Endothelial cell of umbilical vein (primary cell): ENCODE measurements at regions not wholly inside any gene's neighbourhood (a gene's known extent, or its start where the extent isn't known, plus 50 kb on each side); places are given as distances from the start of the nearest gene placed in this dataset.

Source experiments
- EZH2 ChIP-seq: IDR thresholded peaks from 2 replicates; pipeline ENCODE4 v1.6.1; 2012; ENCODE audit warnings: borderline replicate concordance, low read depth, mild to moderate bottlenecking, moderate library complexity, low read length, inconsistent platforms; ENCODE audit not compliant: severe bottlenecking
- POLR2A ChIP-seq: IDR thresholded peaks from 2 replicates; pipeline ENCODE4 v1.6.1; 2012; ENCODE audit warnings: low read depth, mild to moderate bottlenecking, control low read depth, low read length
- POLR2AphosphoS5 ChIP-seq: IDR thresholded peaks from 2 replicates; pipeline ENCODE4 v1.6.1; 2012; ENCODE audit warnings: low read depth, mild to moderate bottlenecking, control low read depth, low read length, moderate library complexity; ENCODE audit not compliant: insufficient read depth
- TF ChIP-seq, protein P1 (sequence below), 2 donors: IDR thresholded peaks; 1 replicate in 1 of 2; 2 replicates in 1 of 2; pipeline ENCODE4 v1.5.1; 2011; ENCODE audit warnings: low read length in 2 of 2, mild to moderate bottlenecking in 2 of 2, moderate library complexity in 2 of 2, control low read depth in 1 of 2, inconsistent platforms in 1 of 2, low read depth in 1 of 2; ENCODE audit not compliant: insufficient read depth in 1 of 2; ENCODE audit errors: extremely low read depth in 1 of 2

DNA sequence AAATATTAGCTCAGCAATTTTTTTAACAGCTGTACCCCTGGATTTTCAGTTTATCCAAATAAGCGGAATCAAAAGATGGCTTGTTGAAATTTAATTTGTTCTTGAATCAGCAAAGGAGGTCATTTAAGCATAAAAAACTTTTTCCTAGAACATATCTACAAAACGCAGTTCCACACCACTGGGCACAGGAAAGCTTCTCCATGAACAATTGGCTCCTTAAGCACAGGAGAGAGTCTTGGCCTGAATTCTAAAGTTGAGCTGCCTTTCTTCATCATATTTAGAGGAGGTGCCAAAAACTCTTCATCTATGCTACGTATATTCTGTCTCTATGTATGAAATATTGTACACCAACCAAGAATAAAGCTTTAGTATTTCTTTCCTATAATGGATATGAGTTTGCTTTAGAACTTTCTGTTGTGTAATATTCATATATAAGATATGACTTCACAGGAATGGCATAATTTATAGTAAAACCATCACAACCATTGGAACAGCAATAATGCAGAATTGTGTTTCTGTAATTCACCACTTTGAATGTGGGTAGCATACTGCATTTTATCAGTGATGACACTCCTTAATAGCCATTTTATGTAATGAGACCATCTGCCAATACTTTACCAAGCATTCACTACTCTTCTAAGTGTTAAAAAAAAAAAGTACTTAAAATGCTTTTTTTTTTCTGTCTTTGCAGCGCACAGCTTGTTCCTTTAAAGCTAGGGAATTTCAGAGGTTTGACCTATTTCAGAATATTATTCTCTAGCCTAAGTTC lies 263.7 kb downstream of the SLITRK6 start:
- TF ChIP-seq, protein P1, sequence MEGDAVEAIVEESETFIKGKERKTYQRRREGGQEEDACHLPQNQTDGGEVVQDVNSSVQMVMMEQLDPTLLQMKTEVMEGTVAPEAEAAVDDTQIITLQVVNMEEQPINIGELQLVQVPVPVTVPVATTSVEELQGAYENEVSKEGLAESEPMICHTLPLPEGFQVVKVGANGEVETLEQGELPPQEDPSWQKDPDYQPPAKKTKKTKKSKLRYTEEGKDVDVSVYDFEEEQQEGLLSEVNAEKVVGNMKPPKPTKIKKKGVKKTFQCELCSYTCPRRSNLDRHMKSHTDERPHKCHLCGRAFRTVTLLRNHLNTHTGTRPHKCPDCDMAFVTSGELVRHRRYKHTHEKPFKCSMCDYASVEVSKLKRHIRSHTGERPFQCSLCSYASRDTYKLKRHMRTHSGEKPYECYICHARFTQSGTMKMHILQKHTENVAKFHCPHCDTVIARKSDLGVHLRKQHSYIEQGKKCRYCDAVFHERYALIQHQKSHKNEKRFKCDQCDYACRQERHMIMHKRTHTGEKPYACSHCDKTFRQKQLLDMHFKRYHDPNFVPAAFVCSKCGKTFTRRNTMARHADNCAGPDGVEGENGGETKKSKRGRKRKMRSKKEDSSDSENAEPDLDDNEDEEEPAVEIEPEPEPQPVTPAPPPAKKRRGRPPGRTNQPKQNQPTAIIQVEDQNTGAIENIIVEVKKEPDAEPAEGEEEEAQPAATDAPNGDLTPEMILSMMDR (IDR thresholded peaks at IDR 0.05; ENCODE audit: extremely low read depth in 1 of 2, insufficient read depth in 1 of 2, low read depth in 1 of 2, low read length in 2 of 2), result no peak
- TF ChIP-seq POLR2AphosphoS5, result no peak
- TF ChIP-seq POLR2A, result no peak
- no peak for TF ChIP-seq EZH2
